GM23338 (cell line): ENCODE measurements at regions not wholly inside any gene's neighbourhood (a gene's known extent, or its start where the extent isn't known, plus 50 kb on each side); places are given as distances from the start of the nearest gene placed in this dataset.

Source experiments
- ATAC-seq: fragments of 200-7000 bp; cut with Tn5 transposase; 3 replicates; pipeline ENCODE4 v1.9.1; 2020
- DNase-seq: peaks from one replicate; pipeline ENCODE4 v3.0.0-alpha.2; 2015; ENCODE audit warnings: low spot score
- H2AFZ ChIP-seq: fragments of 200-600 bp; sonication (generic); 2 replicates; pipeline ENCODE4 v1.8.0; 2016; ENCODE audit warnings: antibody characterized with exemption, mild to moderate bottlenecking, moderate library complexity
- H3F3A ChIP-seq: fragments of 200-600 bp; sonication (generic); replicated peaks from 2 replicates; pipeline ENCODE4 v1.8.0; 2017; ENCODE audit warnings: antibody characterized with exemption, mixed run types, low read depth
- H3K27ac ChIP-seq: fragments of 200-600 bp; sonication (generic); 2 replicates; pipeline ENCODE4 v1.6.1; 2016; ENCODE audit warnings: low read depth
- H3K27me3 ChIP-seq: fragments of 200-600 bp; sonication (generic); 2 replicates; pipeline ENCODE4 v1.8.0; 2016; ENCODE audit warnings: mild to moderate bottlenecking, mixed run types, moderate library complexity; ENCODE audit not compliant: insufficient read depth
- H3K36me3 ChIP-seq: fragments of 200-600 bp; sonication (generic); 2 replicates; pipeline ENCODE4 v1.8.0; 2016; ENCODE audit warnings: mild to moderate bottlenecking; ENCODE audit not compliant: insufficient read depth
- H3K4me1 ChIP-seq: fragments of 200-600 bp; sonication (generic); 2 replicates; pipeline ENCODE4 v1.8.0; 2016; ENCODE audit warnings: mild to moderate bottlenecking, moderate library complexity; ENCODE audit not compliant: insufficient read depth
- H3K4me2 ChIP-seq: fragments of 200-600 bp; sonication (generic); 2 replicates; pipeline ENCODE4 v1.7.1; 2017; ENCODE audit warnings: mixed run types
- H3K4me3 ChIP-seq: fragments of 200-600 bp; sonication (generic); 2 replicates; pipeline ENCODE4 v1.6.1; 2016; ENCODE audit warnings: mixed run types
- H3K79me2 ChIP-seq: fragments of 200-600 bp; sonication (generic); replicated peaks from 2 replicates; pipeline ENCODE4 v1.8.0; 2017; ENCODE audit warnings: mild to moderate bottlenecking; ENCODE audit not compliant: insufficient read depth
- H3K9me2 ChIP-seq: fragments of 200-600 bp; sonication (generic); 2 replicates; pipeline ENCODE4 v1.8.0; 2017; ENCODE audit not compliant: insufficient read depth
- H4K20me1 ChIP-seq: fragments of 200-600 bp; sonication (generic); replicated peaks from 2 replicates; pipeline ENCODE4 v1.8.0; 2017; ENCODE audit warnings: mild to moderate bottlenecking; ENCODE audit not compliant: insufficient read depth
- H3K27ac Mint-ChIP-seq: 2 replicates; pipeline ENCODE4 v1.8.0; 2020; ENCODE audit warnings: inconsistent platforms, mild to moderate bottlenecking, moderate library complexity, mixed read lengths
- H3K27me3 Mint-ChIP-seq: 3 replicates; pipeline ENCODE4 v1.8.0; 2022; ENCODE audit warnings: low read depth, mild to moderate bottlenecking, moderate library complexity, mixed read lengths, inconsistent platforms; ENCODE audit not compliant: insufficient read depth, poor library complexity
- H3K36me3 Mint-ChIP-seq: 3 replicates; pipeline ENCODE4 v1.8.0; 2021; ENCODE audit warnings: low read depth, mild to moderate bottlenecking, inconsistent platforms, moderate library complexity, mixed read lengths
- H3K4me1 Mint-ChIP-seq: 3 replicates; pipeline ENCODE4 v1.8.0; 2020; ENCODE audit warnings: mild to moderate bottlenecking, inconsistent platforms, mixed read lengths
- H3K4me3 Mint-ChIP-seq: 3 replicates; pipeline ENCODE4 v1.8.0; 2021; ENCODE audit warnings: moderate library complexity, mild to moderate bottlenecking, inconsistent platforms, mixed read lengths
- H3K9me3 Mint-ChIP-seq: 3 replicates; pipeline ENCODE4 v1.8.0; 2020; ENCODE audit warnings: moderate library complexity, mild to moderate bottlenecking, inconsistent platforms, mixed read lengths
- ETS1 ChIP-seq: IDR thresholded peaks from 2 replicates; pipeline ENCODE4 v1.6.1; 2016; ENCODE audit warnings: antibody characterized with exemption
- EZH2 ChIP-seq: fragments of 200-600 bp; sonication (generic); IDR thresholded peaks from one replicate; pipeline ENCODE4 v1.8.0; 2017; ENCODE audit warnings: antibody characterized with exemption, mild to moderate bottlenecking, low read depth; ENCODE audit not compliant: unreplicated experiment
- EZH2phosphoT487 ChIP-seq: fragments of 200-600 bp; sonication (generic); IDR thresholded peaks from one replicate; pipeline ENCODE4 v1.8.1; 2018; ENCODE audit warnings: antibody characterized with exemption; ENCODE audit not compliant: unreplicated experiment
- JUNB ChIP-seq: IDR thresholded peaks from one replicate; pipeline ENCODE4 v1.6.1; 2016; ENCODE audit warnings: antibody characterized with exemption; ENCODE audit not compliant: unreplicated experiment
- REST ChIP-seq: IDR thresholded peaks from one replicate; pipeline ENCODE4 v1.6.1; 2018; ENCODE audit warnings: antibody characterized with exemption; ENCODE audit not compliant: unreplicated experiment
- STAT1 ChIP-seq: IDR thresholded peaks from one replicate; pipeline ENCODE4 v1.6.1; 2016; ENCODE audit warnings: antibody characterized with exemption; ENCODE audit not compliant: unreplicated experiment
- ZNF331 ChIP-seq: fragments of 250-450 bp; sonication (Bioruptor Pico); IDR thresholded peaks from 2 replicates; pipeline ENCODE4 v1.5.0; 2020; ENCODE audit warnings: low read depth, mild to moderate bottlenecking, moderate library complexity

DNA sequence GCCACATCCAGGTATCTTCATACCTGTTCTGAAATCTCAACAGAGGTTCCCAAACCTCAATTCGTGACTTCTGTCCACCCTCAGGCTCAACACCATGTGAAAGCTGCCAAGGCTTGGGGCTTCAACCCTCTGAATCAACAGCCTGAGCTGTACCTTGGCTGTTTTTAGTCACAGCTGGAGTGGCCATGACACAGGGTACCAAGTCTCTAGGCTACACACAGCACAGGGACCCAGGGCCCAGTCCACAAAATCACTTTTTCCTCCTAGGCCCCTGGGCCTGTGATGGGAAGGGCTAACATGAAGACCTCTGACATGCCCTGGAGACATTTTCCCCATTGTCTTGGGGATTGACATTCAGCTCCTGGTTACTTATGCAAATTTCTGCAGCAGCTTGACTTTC, 464.9 kb downstream of the ELAVL2 start (continued):
- TF ChIP-seq REST, result no peak
- no peak for TF ChIP-seq EZH2
- no peak for TF ChIP-seq JUNB

DNA sequence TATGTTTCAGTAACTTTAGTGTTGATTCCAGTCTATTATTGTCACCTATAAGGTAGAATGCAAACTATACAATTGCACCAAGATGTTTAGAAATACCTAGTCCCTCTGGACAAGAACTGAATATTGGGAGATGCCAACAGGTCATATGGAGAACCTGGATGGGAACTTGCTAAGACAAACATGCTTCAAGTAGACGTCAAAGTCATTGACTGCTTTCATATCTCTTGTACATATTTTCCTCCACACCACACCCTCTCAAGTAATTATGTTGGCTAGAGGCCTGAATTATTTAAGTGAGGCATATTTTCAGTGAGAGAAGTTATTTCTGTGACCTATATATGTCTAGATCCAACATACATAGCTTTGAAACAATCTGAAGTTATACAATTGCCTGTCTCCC, 453.3 kb downstream of the ELAVL2 start:
- H3K27ac Mint-ChIP-seq, result no peak overlapping the region
- DNase-seq (no peak), ATAC-seq (no peak)
- no peaks in the 10 kb centered on the region; the same call in 2 of the 3 replicates for H3K9me3 Mint-ChIP-seq
- H3K36me3 ChIP-seq, result no peaks in the 10 kb centered on the region
- no peak overlapping the region for H3K27ac ChIP-seq
- H3K36me3 Mint-ChIP-seq, result no peaks in the 10 kb centered on the region
- H2AFZ ChIP-seq, result no peak overlapping the region
- no peak for TF ChIP-seq REST
- no peak for TF ChIP-seq EZH2phosphoT487
- no peak for TF ChIP-seq ETS1
- no peak for TF ChIP-seq STAT1
- TF ChIP-seq ZNF331 (CRISPR knock-in tag), result no peak
- no peaks in the 10 kb centered on the region for H3K79me2 ChIP-seq
- H3K4me3 Mint-ChIP-seq, result no peak overlapping the region
- H3K9me2 ChIP-seq, result no peaks in the 10 kb centered on the region
- H3K4me3 ChIP-seq, result no peak overlapping the region
- H3K4me1 ChIP-seq, result no peaks in the 10 kb centered on the region
- H4K20me1 ChIP-seq, result no peaks in the 10 kb centered on the region
- H3F3A ChIP-seq, result no peaks in the 10 kb centered on the region
- no peak overlapping the region for H3K4me2 ChIP-seq
- H3K27me3 Mint-ChIP-seq, result no peaks in the 10 kb centered on the region
- no peaks in the 10 kb centered on the region for H3K27me3 ChIP-seq
- no peaks in the 10 kb centered on the region for H3K4me1 Mint-ChIP-seq
